ENCODE measurements at regions not wholly inside any gene's neighbourhood (a gene's known extent, or its start where the extent isn't known, plus 50 kb on each side); places are given as distances from the start of the nearest gene placed in this dataset.

DNA sequence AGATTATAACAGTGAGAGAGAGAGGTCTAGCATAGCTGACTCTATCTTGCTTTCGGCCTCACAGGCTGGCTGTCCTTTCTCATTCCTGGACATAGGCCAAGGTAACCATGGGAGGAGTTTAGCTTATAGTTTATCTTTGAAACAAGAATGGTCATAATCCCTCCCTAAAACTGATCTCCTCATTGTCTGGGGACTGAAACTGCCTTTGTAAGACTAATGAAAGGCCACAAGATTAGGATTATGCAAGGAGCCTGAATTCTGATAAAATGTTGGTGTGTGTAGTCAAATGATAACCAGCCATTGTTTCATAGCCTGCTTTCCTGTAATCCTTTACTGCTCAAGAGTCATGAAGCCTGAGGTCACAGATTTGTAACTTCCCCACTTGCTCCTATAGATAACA lies 131.9 kb upstream of the LYPLAL1 start:
- Mint-ChIP-seq H3K27me3 (ENCODE audit: low read depth) (no peaks in the 10 kb centered on the region), H3K4me3 (no peak overlapping the region), H3K27ac (no peak overlapping the region), H3K36me3 (ENCODE audit: insufficient read depth in 2 of 2) (no peaks in the 10 kb centered on the region), H3K9me3 (peaks cover 2% of the 10 kb centered on the region in 2 donors), H3K4me1 (ENCODE audit: low read depth) (no peaks in the 10 kb centered on the region)
- ATAC-seq (replicated peaks in 1 of 2) (no peak), DNase-seq (no peak)

- DNase-seq, result no peak
- Mint-ChIP-seq H3K4me1 (ENCODE audit: low read depth) (no peaks in the 10 kb centered on the region), H3K36me3 (ENCODE audit: insufficient read depth in 2 of 2) (no peaks in the 10 kb centered on the region), H3K9me3 (peaks cover 2% of the 10 kb centered on the region in 2 donors), H3K27me3 (ENCODE audit: low read depth) (no peaks in the 10 kb centered on the region), H3K4me3 (no peak overlapping the region), H3K27ac (no peak overlapping the region)
- ATAC-seq (replicated peaks in 1 of 2), result no peak
Observed at GRCh38 chr1:219042769-219043168, 130.9 kb upstream of the LYPLAL1 start.

DNA sequence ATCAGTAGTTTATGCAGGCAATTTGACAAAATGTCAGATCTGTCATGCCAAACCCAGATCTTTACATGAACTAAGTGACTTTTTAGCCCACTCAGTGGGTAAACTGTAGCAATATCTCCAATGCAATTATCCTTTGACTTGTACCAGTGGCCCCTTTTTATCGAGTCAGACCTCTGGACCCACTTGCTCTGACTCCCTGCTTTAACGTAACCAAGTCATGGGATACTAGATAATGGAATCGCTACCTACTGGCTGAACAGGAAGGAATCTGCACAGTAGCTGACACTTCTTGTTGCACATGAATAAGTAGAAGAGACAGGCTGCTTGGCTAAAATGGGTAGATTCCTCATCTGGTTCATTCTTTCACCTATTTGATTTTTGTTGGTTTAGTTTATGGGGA lies 128.4 kb upstream of the LYPLAL1 start:
- no peak for ATAC-seq (replicated peaks in 1 of 2)
- Mint-ChIP-seq H3K9me3 (peaks cover 2% of the 10 kb centered on the region in 2 donors), H3K4me1 (ENCODE audit: low read depth) (no peaks in the 10 kb centered on the region), H3K36me3 (ENCODE audit: insufficient read depth in 2 of 2) (peaks cover 0 to 2% of the 10 kb centered on the region in 2 donors), H3K27ac (no peak overlapping the region), H3K4me3 (no peak overlapping the region), H3K27me3 (ENCODE audit: low read depth) (no peaks in the 10 kb centered on the region)
- no peak for DNase-seq

DNA sequence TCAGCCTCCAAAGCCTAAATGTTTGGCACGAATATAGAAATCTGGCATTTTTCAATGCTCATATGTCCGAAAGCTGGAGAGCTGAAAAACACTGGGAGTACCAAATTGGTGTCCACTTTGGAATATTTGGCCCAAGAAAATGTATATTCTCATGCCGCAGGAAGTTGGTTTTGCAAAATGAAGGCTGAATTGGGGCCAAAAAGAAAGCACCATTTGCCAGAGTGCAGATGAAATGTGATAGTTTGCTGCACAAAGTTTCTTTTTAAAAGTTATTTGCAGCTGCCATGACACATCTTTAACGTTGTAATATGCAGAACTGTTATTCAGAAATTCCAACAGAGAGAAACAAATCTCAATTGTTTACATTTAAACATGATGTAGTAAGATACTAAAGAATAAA lies 124.2 kb upstream of the LYPLAL1 start:
- peaks cover 0 to 2% of the 10 kb centered on the region in 2 donors for H3K36me3 Mint-ChIP-seq (ENCODE audit: insufficient read depth in 2 of 2)
- peaks cover 2% of the 10 kb centered on the region in 2 donors for H3K9me3 Mint-ChIP-seq
- H3K27me3 Mint-ChIP-seq (ENCODE audit: low read depth), result no peaks in the 10 kb centered on the region
- no peak for DNase-seq
- H3K4me1 Mint-ChIP-seq (ENCODE audit: low read depth), result no peaks in the 10 kb centered on the region
- H3K27ac Mint-ChIP-seq, result no peak overlapping the region
- ATAC-seq (replicated peaks in 1 of 2), result no peak
- no peak overlapping the region for H3K4me3 Mint-ChIP-seq

DNA sequence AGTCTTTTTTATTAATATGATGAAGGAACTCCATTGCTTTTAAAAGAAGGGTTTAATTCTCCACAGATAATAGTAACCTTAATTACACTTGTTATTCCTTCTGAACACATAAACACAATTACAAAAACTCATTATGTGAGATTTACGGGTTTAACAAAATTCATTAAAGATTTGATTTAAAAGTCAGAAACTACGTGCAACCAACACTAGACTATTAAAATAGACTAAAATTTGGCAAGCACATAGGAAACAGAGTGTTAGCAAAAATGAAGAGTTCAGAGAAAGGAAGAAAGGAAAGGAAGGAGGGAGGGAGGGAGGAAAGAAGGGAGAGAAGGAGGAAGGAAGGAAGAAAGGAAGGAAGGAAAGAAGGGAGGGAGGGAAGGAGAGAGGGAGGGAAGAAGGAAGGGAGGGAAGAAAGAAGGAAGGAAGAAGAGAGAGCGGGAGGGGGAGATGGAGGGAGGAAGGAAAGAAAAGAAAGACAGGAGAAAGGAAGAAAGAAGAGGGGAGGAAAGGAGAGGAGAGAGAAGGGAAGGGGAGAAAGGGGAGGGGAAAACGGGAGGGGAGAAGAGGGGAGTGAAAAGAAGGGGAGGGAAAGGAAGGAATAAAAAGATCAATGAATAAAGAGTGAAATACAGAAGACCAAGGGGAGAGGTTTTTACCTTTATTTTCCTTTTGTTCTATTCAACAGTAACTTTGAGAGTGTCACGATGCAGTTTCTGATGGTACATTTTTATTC lies 123.4 kb upstream of the LYPLAL1 start:
- H3K9me3 Mint-ChIP-seq, result peaks cover 2% of the 10 kb centered on the region in 2 donors
- H3K27ac Mint-ChIP-seq, result no peak overlapping the region
- ATAC-seq (replicated peaks in 1 of 2) (no peak), DNase-seq (no peak)
- no peaks in the 10 kb centered on the region for H3K27me3 Mint-ChIP-seq (ENCODE audit: low read depth)
- no peak overlapping the region for H3K4me3 Mint-ChIP-seq
- H3K36me3 Mint-ChIP-seq (ENCODE audit: insufficient read depth in 2 of 2), result peaks cover 0 to 2% of the 10 kb centered on the region in 2 donors
- H3K4me1 Mint-ChIP-seq (ENCODE audit: low read depth), result no peaks in the 10 kb centered on the region

GRCh38 chr1:219050822-219051125 lies 122.9 kb upstream of the LYPLAL1 start:
- Mint-ChIP-seq H3K4me3 (no peak overlapping the region), H3K27ac (no peak overlapping the region), H3K27me3 (ENCODE audit: low read depth) (no peaks in the 10 kb centered on the region), H3K4me1 (ENCODE audit: low read depth) (no peaks in the 10 kb centered on the region), H3K9me3 (peaks cover 0 to 2% of the 10 kb centered on the region in 2 donors), H3K36me3 (ENCODE audit: insufficient read depth in 2 of 2) (peaks cover 0 to 2% of the 10 kb centered on the region in 2 donors)
- ATAC-seq (replicated peaks in 1 of 2), result no peak
- no peak for DNase-seq

DNA sequence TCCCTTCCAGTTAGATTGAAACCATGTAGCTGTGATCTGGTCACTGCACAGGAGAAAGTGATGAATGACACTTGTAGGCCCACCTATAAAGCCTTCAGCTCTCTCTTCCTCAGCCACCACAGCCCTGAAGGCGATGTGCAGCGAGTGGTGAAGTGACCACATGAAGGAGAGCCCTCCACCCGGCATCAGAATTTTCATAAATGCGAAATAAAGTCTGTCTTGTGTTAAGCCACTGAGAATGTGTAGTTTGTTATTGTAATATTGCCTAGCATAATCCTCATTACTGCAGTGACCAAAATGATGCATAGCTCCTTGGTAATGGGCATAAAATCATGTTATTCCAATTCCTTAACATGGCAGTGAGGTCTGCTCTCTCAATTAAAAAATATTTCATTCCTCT lies 122.1 kb upstream of the LYPLAL1 start:
- Mint-ChIP-seq H3K27ac (no peak overlapping the region), H3K4me3 (no peak overlapping the region), H3K9me3 (peaks cover 0 to 2% of the 10 kb centered on the region in 2 donors), H3K4me1 (ENCODE audit: low read depth) (no peaks in the 10 kb centered on the region), H3K27me3 (ENCODE audit: low read depth) (no peaks in the 10 kb centered on the region), H3K36me3 (ENCODE audit: insufficient read depth in 2 of 2) (peaks cover 0 to 2% of the 10 kb centered on the region in 2 donors)
- DNase-seq (no peak), ATAC-seq (replicated peaks in 1 of 2) (no peak)

- no peak for DNase-seq
- H3K4me1 Mint-ChIP-seq (ENCODE audit: low read depth), result no peaks in the 10 kb centered on the region
- no peak overlapping the region for H3K27ac Mint-ChIP-seq
- H3K9me3 Mint-ChIP-seq, result peaks cover 2 to 4% of the 10 kb centered on the region in 2 donors
- H3K4me3 Mint-ChIP-seq, result peak overlapping the region in 1 of 2 donors; percentile 29
- ATAC-seq (replicated peaks in 1 of 2), result peak; percentile 72 to 78
- peaks cover 0 to 4% of the 10 kb centered on the region in 2 donors for H3K36me3 Mint-ChIP-seq (ENCODE audit: insufficient read depth in 2 of 2)
- no peaks in the 10 kb centered on the region for H3K27me3 Mint-ChIP-seq (ENCODE audit: low read depth)
Observed at GRCh38 chr1:219058891-219059820, 114.5 kb upstream of the LYPLAL1 start.

- Mint-ChIP-seq H3K4me3 (no peak overlapping the region), H3K27ac (no peak overlapping the region), H3K4me1 (ENCODE audit: low read depth) (no peaks in the 10 kb centered on the region), H3K9me3 (peaks cover 2 to 4% of the 10 kb centered on the region in 2 donors), H3K27me3 (ENCODE audit: low read depth) (no peaks in the 10 kb centered on the region), H3K36me3 (ENCODE audit: insufficient read depth in 2 of 2) (peaks cover 0 to 4% of the 10 kb centered on the region in 2 donors)
- no peak for ATAC-seq (replicated peaks in 1 of 2)
- DNase-seq, result no peak
Observed at GRCh38 chr1:219060798-219061197, 112.9 kb upstream of the LYPLAL1 start.

- no peaks in the 10 kb centered on the region for H3K36me3 Mint-ChIP-seq (ENCODE audit: insufficient read depth in 2 of 2)
- H3K27me3 Mint-ChIP-seq (ENCODE audit: low read depth), result no peaks in the 10 kb centered on the region
- ATAC-seq (replicated peaks in 1 of 2) (no peak), DNase-seq (no peak)
- peaks cover 1 to 2% of the 10 kb centered on the region in 2 donors for H3K9me3 Mint-ChIP-seq
- H3K4me1 Mint-ChIP-seq (ENCODE audit: low read depth), result peaks cover 5% of the 10 kb centered on the region
- no peak overlapping the region for H3K27ac Mint-ChIP-seq
- H3K4me3 Mint-ChIP-seq, result no peak overlapping the region
Observed at GRCh38 chr1:219062161-219062560, 111.5 kb upstream of the LYPLAL1 start.

DNA sequence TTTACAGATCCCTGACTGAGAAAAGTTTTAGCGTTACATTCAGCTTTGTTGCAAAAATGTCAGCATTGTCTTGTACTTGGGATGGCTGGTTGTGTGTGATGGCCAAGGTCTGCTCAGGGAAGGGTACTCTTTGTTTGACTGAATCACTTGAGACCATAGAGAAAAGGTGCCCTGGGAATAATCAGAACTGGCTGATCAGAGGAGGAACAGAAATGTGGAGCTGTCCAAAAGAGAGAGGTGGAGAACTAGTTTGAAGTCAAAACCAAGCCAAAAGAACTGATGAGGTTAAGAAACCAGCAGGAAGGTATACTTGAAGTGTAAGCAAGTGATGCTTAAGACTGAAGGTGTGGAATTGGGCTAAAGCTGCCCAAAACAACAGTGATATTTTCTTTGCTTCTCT lies 107.6 kb upstream of the LYPLAL1 start:
- H3K9me3 Mint-ChIP-seq, result peaks cover 3 to 5% of the 10 kb centered on the region in 2 donors
- H3K27ac Mint-ChIP-seq, result no peak overlapping the region
- no peak overlapping the region for H3K4me3 Mint-ChIP-seq
- H3K36me3 Mint-ChIP-seq (ENCODE audit: insufficient read depth in 2 of 2), result no peaks in the 10 kb centered on the region
- H3K4me1 Mint-ChIP-seq (ENCODE audit: low read depth), result peaks cover 5% of the 10 kb centered on the region
- ATAC-seq (replicated peaks in 1 of 2) (no peak), DNase-seq (no peak)
- no peaks in the 10 kb centered on the region for H3K27me3 Mint-ChIP-seq (ENCODE audit: low read depth)

DNA sequence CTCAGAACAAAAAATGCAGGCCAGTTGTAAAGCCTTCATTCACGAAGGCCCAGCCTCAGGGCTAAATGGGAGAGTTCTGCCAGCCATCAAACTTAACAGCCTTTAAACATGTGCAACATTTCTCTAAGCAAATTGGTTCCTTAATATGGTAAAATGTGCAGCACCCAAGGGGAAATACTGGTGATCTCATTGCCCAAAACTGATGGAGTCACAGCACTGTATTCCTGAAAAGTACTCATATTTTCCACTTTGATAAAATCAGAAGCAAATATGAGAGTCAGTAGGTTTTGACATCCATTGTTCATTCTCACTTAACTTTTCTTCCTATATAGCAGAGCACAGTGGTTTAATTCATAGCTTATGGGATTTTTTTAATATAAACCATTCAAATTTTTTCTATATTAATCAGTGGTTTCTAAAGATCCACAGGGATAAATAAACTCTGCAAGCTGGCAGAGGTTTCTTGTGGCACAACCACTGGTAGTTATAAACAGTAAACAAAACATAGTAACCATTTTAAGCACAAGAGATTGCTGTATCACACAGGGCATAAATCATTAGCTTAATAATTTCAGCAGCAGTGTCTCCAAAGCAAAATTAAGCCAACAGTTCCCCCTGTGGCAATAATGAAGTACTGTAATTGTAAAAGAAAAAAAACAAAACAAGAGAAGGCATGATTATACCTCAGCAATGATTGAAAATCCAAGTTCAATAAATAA lies 106.9 kb upstream of the LYPLAL1 start:
- H3K27ac Mint-ChIP-seq, result no peak overlapping the region
- H3K27me3 Mint-ChIP-seq (ENCODE audit: low read depth), result no peaks in the 10 kb centered on the region
- DNase-seq (no peak), ATAC-seq (replicated peaks in 1 of 2) (peak; percentile 44)
- peaks cover 3 to 5% of the 10 kb centered on the region in 2 donors for H3K9me3 Mint-ChIP-seq
- no peak overlapping the region for H3K4me3 Mint-ChIP-seq
- H3K36me3 Mint-ChIP-seq (ENCODE audit: insufficient read depth in 2 of 2), result no peaks in the 10 kb centered on the region
- peaks cover 5% of the 10 kb centered on the region for H3K4me1 Mint-ChIP-seq (ENCODE audit: low read depth)

- Mint-ChIP-seq H3K36me3 (ENCODE audit: insufficient read depth in 2 of 2) (no peaks in the 10 kb centered on the region), H3K4me3 (no peak overlapping the region), H3K9me3 (peaks cover 3 to 5% of the 10 kb centered on the region in 2 donors), H3K27me3 (ENCODE audit: low read depth) (no peaks in the 10 kb centered on the region), H3K4me1 (ENCODE audit: low read depth) (peaks cover 5% of the 10 kb centered on the region), H3K27ac (no peak overlapping the region)
- peak in 1 of 2 donors; percentile 30 for ATAC-seq (replicated peaks in 1 of 2)
- DNase-seq, result no peak
Observed at GRCh38 chr1:219067350-219067712, 106.3 kb upstream of the LYPLAL1 start.

Measured in activated T-cell treated with anti-CD3 and anti-CD28 coated beads, Interleukin-2, amount 50 U/mL, for 72 hours (primary cell).